Esophagus squamous epithelium (tissue), 5 donors: ENCODE measurements at regions not wholly inside any gene's neighbourhood (a gene's known extent, or its start where the extent isn't known, plus 50 kb on each side); places are given as distances from the start of the nearest gene placed in this dataset.

Experiments
- DNase-seq: peaks from one replicate; lab custom pipeline; 2025; lab: John Stamatoyannopoulos, UW
- H3K27ac ChIP-seq, 4 donors: fragments of 200-600 bp; sonication (generic); one replicate each; pipeline ENCODE4 v1.5.1; 2016 to 2019; ENCODE audit warnings: mild to moderate bottlenecking in 1 of 4
- H3K27me3 ChIP-seq, 4 donors: fragments of 200-600 bp; sonication (generic); 1 replicate in 3 of 4; 2 replicates in 1 of 4; pipeline versions ENCODE4 v1.5.1 to v1.6.0; 2017 to 2021; ENCODE audit warnings: antibody characterized with exemption in 1 of 4
- H3K36me3 ChIP-seq, 3 donors: fragments of 200-600 bp; sonication (generic); one replicate each; pipeline ENCODE4 v1.5.1; 2016 to 2019
- H3K4me1 ChIP-seq, 3 donors: fragments of 200-600 bp; sonication (generic); one replicate each; pipeline ENCODE4 v1.5.1; 2017 to 2019
- H3K4me3 ChIP-seq, 4 donors: fragments of 200-600 bp; sonication (generic); 1 replicate in 3 of 4; 2 replicates in 1 of 4; pipeline ENCODE4 v1.5.1; 2016 to 2019; ENCODE audit warnings: mild to moderate bottlenecking in 2 of 4, moderate library complexity in 1 of 4
- H3K9me3 ChIP-seq, 3 donors: fragments of 200-600 bp; sonication (generic); one replicate each; pipeline ENCODE4 v1.5.1; 2016 to 2019
- POLR2A ChIP-seq, 4 donors: fragments of 450-650 bp; IDR thresholded peaks; one replicate each; pipeline ENCODE4 v1.6.1; 2017; ENCODE audit warnings: antibody characterized with exemption in 4 of 4, mild to moderate bottlenecking in 4 of 4, moderate library complexity in 3 of 4
- WGBS, 2 donors: methylation state at CpG; one replicate each; pipeline ENCODE4 v1.1.5; 2018; 5-methylcytosine and 5-hydroxymethylcytosine counted together
- intact Hi-C: fragments of 100-400 bp; cut with DNase I; formaldehyde crosslinking; loops from one replicate; pipeline ENCODE4 v1.15.0; 2022
- TF ChIP-seq, protein P1 (sequence below), 6 experiments: fragments of 450-650 bp in 4 of 6; fragments of 200-600 bp in 2 of 6; sonication (generic) in 2 of 6; IDR thresholded peaks; one replicate each; pipeline ENCODE4 v1.5.1; 2016 to 2019; ENCODE audit warnings: antibody characterized with exemption in 6 of 6, mild to moderate bottlenecking in 4 of 6, moderate library complexity in 4 of 6
- donor health status: DM: yes; HTN: yes; CAD: no.

DNA sequence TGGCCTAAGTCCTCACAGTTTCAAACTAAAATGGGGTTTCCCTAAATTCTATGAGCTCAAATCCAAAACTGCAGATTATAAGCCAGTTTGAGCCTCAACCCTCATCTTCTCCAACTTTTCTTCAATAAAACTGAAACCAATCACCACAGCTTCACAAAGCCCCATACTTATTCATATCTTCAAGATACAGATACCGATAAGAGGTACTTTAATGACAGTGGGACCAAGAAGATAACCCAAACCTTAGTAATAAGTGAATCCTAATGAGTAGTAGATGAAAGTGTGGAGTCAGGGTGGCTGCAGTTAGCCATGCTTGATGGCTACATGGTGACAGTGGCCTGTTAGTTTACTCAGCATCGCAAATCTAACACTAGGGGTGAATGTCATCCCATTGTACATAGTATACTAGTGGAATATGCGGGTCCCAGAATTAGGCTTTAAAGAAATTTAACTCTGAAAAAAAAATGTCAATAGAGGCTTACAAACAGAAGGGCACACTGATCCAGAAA lies 395.8 kb upstream of the PHF14 start:
- H3K36me3 ChIP-seq = no peaks in the 10 kb centered on the region
- H3K27ac ChIP-seq = no peak overlapping the region
- H3K4me1 ChIP-seq = no peaks in the 10 kb centered on the region
- WGBS, 2 donors = 89 to 96% methylated on average over 3 of the region's 3 CpGs
- TF ChIP-seq, protein P1, sequence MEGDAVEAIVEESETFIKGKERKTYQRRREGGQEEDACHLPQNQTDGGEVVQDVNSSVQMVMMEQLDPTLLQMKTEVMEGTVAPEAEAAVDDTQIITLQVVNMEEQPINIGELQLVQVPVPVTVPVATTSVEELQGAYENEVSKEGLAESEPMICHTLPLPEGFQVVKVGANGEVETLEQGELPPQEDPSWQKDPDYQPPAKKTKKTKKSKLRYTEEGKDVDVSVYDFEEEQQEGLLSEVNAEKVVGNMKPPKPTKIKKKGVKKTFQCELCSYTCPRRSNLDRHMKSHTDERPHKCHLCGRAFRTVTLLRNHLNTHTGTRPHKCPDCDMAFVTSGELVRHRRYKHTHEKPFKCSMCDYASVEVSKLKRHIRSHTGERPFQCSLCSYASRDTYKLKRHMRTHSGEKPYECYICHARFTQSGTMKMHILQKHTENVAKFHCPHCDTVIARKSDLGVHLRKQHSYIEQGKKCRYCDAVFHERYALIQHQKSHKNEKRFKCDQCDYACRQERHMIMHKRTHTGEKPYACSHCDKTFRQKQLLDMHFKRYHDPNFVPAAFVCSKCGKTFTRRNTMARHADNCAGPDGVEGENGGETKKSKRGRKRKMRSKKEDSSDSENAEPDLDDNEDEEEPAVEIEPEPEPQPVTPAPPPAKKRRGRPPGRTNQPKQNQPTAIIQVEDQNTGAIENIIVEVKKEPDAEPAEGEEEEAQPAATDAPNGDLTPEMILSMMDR (IDR thresholded peaks at IDR 0.05) = no peak
- TF ChIP-seq POLR2A (IDR thresholded peaks at IDR 0.05) = no peak
- no peaks in the 10 kb centered on the region for H3K9me3 ChIP-seq
- DNase-seq = no peak
- intact Hi-C loops = no loop called here
- H3K4me3 ChIP-seq = no peak overlapping the region
- H3K27me3 ChIP-seq = no peaks in the 10 kb centered on the region

DNA sequence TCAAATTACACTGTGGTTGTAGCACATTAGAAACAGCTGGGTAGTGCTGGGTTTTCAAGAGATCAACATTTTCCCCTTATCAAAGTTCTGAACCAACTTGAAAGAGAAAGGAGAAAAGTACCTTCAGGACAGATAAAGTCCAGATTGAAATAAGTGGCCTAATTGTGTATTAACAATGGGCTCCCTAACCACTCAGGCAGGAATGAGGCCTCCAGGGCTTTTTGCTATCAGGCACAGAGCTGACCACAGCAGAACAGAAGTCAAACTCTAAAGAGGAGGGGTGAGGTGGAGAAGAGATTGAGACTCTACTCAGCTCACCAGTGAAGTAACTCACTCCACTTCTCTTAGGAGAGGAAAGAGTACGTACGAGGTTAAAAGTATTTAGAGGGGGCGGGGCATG lies 394.1 kb upstream of the PHF14 start:
- Histone ChIP-seq H3K9me3 (no peaks in the 10 kb centered on the region), H3K4me1 (no peaks in the 10 kb centered on the region), H3K27ac (no peak overlapping the region), H3K4me3 (no peak overlapping the region), H3K27me3 (no peaks in the 10 kb centered on the region), H3K36me3 (no peaks in the 10 kb centered on the region)
- 82 to 90% methylated on average over 2 to 3 of the region's 3 CpGs for WGBS, 2 donors
- DNase-seq = no peak
- TF ChIP-seq, protein P1 (IDR thresholded peaks at IDR 0.05) = no peak
- TF ChIP-seq POLR2A (IDR thresholded peaks at IDR 0.05) = no peak
- intact Hi-C loops = no loop called here

DNA sequence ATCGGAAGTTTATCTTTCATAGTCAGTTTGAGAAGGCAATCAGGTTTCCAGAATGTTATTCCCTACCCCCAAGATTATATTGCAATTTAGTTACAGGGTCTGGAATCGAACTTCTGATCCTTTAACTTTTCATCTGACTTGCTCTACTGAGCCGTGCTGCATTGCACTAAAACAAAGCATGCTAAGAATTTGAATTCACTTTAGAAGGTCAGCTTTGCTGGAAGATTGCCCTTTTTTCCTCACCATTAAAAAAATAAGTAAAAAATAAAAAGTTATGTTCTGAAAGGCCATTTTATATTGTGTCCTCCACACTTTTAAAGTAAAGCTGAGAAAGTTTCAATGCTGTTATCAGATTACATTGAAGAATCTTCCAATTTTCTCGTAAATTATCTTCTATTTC lies 388.8 kb upstream of the PHF14 start:
- intact Hi-C loops = no loop called here
- no peaks in the 10 kb centered on the region for H3K36me3 ChIP-seq
- TF ChIP-seq, protein P1 (IDR thresholded peaks at IDR 0.05) = no peak
- TF ChIP-seq POLR2A (IDR thresholded peaks at IDR 0.05) = no peak
- no peak for DNase-seq
- 56 to 64% methylated on average over 4 of the region's 4 CpGs for WGBS, 2 donors
- no peaks in the 10 kb centered on the region for H3K4me1 ChIP-seq
- no peak overlapping the region for H3K4me3 ChIP-seq
- H3K27ac ChIP-seq = no peak overlapping the region
- H3K9me3 ChIP-seq = no peaks in the 10 kb centered on the region
- no peaks in the 10 kb centered on the region for H3K27me3 ChIP-seq

DNA sequence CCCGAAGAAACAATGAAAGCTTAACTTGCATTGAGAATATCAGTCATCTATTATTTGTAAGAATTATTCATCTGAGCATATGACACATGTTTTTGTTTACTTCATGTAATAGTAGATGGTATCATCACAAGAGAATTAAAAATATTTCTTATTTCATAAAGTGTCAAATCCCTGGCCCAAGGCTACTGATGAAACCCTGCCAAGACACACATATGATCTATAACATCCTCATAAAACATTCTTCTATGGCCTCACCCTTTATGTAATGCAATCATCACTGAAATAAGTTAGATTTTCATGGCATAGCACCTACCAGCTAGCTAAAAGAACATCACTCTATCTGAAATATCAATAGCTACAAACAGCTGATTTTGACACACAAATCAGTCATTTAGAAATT lies 385.6 kb upstream of the PHF14 start:
- 45 to 58% methylated on average over 1 of the region's 1 CpG for WGBS, 2 donors
- no peaks in the 10 kb centered on the region for H3K4me1 ChIP-seq
- H3K36me3 ChIP-seq = no peaks in the 10 kb centered on the region
- no peaks in the 10 kb centered on the region for H3K9me3 ChIP-seq
- no peak for DNase-seq
- intact Hi-C loops = no loop called here
- H3K27ac ChIP-seq = no peak overlapping the region
- no peak for TF ChIP-seq POLR2A (IDR thresholded peaks at IDR 0.05)
- H3K4me3 ChIP-seq = no peak overlapping the region
- H3K27me3 ChIP-seq = no peaks in the 10 kb centered on the region

DNA sequence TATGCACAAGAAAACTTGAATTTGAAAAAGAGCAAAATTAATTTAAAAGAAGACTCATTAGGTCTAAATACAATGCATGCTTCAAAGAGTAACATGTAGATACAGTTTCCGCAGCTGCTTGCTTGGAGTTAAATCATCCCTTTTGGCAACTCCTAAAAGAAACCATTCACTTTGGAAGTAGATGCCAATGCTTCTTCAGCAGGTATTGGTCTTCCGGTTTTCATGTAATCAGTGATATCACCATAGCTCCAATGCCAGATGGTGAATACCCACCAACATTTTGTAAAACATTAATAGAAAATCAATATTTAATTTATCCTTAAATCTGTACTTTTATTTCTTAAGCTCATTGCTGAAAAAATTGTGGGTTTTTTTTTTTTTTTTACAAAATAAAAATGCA lies 381.1 kb upstream of the PHF14 start:
- TF ChIP-seq, protein P1 (IDR thresholded peaks at IDR 0.05) = no peak
- TF ChIP-seq POLR2A (IDR thresholded peaks at IDR 0.05) = no peak
- 37 to 44% methylated on average over 2 of the region's 2 CpGs for WGBS, 2 donors

DNA sequence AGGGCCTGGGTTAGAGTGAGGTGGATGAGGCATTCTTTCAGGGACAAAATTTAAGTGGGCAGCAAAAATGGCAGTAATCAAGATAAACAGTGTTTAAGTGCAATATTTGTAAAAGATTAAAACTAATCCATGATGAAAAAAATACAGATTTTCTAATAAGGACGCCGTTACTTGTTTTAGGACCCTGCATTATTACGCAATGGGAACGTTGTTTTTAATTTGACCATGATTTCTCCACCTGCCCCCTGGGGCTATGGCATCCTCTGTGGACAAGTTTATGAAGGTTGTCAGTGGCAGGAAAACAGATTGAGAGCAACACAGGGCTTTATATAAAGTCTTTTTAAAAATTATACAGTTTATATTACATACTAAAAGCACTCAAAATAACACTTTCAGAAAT lies 380.6 kb upstream of the PHF14 start:
- DNase-seq = no peak
- Histone ChIP-seq H3K27ac (no peak overlapping the region), H3K27me3 (no peaks in the 10 kb centered on the region), H3K36me3 (no peaks in the 10 kb centered on the region), H3K9me3 (no peaks in the 10 kb centered on the region), H3K4me1 (no peaks in the 10 kb centered on the region), H3K4me3 (no peak overlapping the region)
- WGBS, 2 donors = 36 to 53% methylated on average over 4 of the region's 4 CpGs
- intact Hi-C loops = no loop called here
- TF ChIP-seq, protein P1 (IDR thresholded peaks at IDR 0.05) = no peak
- TF ChIP-seq POLR2A (IDR thresholded peaks at IDR 0.05) = no peak

More for the DNA sequence above, 381.1 kb upstream of the PHF14 start:
- no peak for DNase-seq
- Histone ChIP-seq H3K4me1 (no peaks in the 10 kb centered on the region), H3K4me3 (no peak overlapping the region), H3K27me3 (no peaks in the 10 kb centered on the region), H3K9me3 (no peaks in the 10 kb centered on the region), H3K36me3 (no peaks in the 10 kb centered on the region), H3K27ac (no peak overlapping the region)
- intact Hi-C loops = no loop called here
